ENCODE measurements at regions not wholly inside any gene's neighbourhood (a gene's known extent, or its start where the extent isn't known, plus 50 kb on each side); places are given as distances from the start of the nearest gene placed in this dataset.

DNA sequence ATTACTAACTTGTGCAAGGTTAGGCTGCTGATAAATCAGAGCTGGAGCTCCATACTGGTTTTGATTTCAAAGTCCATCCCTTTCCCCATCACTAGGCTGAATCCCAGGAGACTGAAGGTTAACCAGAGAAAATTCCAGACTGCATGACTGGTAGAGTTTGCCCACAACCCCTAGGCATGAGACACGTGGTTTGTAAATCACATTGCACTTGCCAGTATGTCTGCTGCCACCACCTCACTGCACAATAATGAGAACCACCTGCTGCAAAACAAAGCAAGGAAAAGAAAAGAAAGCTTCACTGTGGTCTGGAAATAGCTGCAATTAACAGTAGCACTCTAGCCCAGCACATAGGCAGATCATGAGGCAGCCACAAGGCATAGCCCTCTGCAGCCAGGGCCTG, 67.6 kb upstream of the NTM start:
- ChIA-PET CTCF (no interaction called here), POLR2A (no interaction called here)
- Mint-ChIP-seq H3K36me3 (ENCODE audit: insufficient read depth, unreplicated experiment) (no peaks in the 10 kb centered on the region), H3K27me3 (ENCODE audit: insufficient read depth, unreplicated experiment) (no peaks in the 10 kb centered on the region), H3K4me1 (ENCODE audit: insufficient read depth, unreplicated experiment) (no peaks in the 10 kb centered on the region), H3K4me3 (ENCODE audit: unreplicated experiment) (no peak overlapping the region), H3K27ac (ENCODE audit: low read depth, unreplicated experiment) (no peak overlapping the region), H3K9me3 (ENCODE audit: unreplicated experiment) (peaks cover 39% of the 10 kb centered on the region)
- BruUV-seq (replicated peaks), result no TSS peak
- DNase-seq (ENCODE audit: unreplicated experiment), result no peak
- intact Hi-C loops (cut with micrococcal nuclease), result no loop called here
- TF ChIP-seq, protein P1, sequence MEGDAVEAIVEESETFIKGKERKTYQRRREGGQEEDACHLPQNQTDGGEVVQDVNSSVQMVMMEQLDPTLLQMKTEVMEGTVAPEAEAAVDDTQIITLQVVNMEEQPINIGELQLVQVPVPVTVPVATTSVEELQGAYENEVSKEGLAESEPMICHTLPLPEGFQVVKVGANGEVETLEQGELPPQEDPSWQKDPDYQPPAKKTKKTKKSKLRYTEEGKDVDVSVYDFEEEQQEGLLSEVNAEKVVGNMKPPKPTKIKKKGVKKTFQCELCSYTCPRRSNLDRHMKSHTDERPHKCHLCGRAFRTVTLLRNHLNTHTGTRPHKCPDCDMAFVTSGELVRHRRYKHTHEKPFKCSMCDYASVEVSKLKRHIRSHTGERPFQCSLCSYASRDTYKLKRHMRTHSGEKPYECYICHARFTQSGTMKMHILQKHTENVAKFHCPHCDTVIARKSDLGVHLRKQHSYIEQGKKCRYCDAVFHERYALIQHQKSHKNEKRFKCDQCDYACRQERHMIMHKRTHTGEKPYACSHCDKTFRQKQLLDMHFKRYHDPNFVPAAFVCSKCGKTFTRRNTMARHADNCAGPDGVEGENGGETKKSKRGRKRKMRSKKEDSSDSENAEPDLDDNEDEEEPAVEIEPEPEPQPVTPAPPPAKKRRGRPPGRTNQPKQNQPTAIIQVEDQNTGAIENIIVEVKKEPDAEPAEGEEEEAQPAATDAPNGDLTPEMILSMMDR (IDR thresholded peaks at IDR 0.05; ENCODE audit: unreplicated experiment), result no peak

DNA sequence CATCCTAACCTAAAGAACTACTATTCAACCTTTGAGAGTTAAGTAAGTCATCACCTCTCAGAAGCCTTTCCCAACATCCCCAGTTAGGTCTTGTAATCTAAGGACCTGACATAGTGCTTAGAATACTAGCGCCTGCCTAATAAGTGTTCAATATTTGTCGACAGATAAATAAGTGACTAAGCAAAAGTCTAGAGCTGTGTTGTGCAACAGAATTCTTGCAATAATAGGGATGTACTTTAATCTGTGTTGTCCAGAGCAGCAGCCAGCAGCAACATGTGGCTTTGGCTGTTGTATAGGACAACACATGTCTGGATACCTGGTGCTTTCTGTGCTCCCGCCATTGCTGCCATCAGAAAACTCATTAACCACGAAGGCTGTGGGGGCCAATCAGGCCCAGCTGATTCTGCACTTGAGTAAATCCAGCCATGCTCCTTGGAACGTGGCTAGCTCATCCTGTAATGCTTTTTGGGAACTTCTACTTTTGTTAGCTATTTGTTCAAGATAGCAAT, 66.8 kb upstream of the NTM start:
- ChIA-PET CTCF (no interaction called here), POLR2A (no interaction called here)
- intact Hi-C loops (cut with micrococcal nuclease), result no loop called here
- Mint-ChIP-seq H3K27me3 (ENCODE audit: insufficient read depth, unreplicated experiment) (no peaks in the 10 kb centered on the region), H3K27ac (ENCODE audit: low read depth, unreplicated experiment) (no peak overlapping the region), H3K4me1 (ENCODE audit: insufficient read depth, unreplicated experiment) (no peaks in the 10 kb centered on the region), H3K4me3 (ENCODE audit: unreplicated experiment) (no peak overlapping the region), H3K36me3 (ENCODE audit: insufficient read depth, unreplicated experiment) (no peaks in the 10 kb centered on the region), H3K9me3 (ENCODE audit: unreplicated experiment) (peaks cover 39% of the 10 kb centered on the region)
- BruUV-seq (replicated peaks), result no TSS peak
- no peak for DNase-seq (ENCODE audit: unreplicated experiment)
- TF ChIP-seq, protein P1 (IDR thresholded peaks at IDR 0.05; ENCODE audit: unreplicated experiment), result no peak

DNA sequence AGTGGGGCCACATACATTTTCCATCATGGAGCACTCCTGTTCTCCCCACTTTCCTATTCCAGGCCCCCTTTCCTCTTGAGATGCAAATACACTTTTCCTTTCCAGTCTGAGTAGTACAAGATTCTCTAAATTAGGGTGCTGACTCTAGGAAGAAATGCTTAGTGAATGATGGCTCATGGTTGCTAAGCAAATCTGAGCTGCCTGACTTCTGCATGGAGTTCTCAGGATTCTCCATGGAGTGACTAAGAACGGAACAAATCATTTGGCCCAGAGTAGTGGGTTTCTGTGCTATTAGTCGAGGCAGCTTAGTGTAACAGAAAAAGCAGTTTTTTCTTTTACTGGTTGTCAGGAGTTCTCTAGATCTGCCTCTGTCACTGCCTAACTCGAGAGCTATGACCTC, 65.4 kb upstream of the NTM start:
- no peak for DNase-seq (ENCODE audit: unreplicated experiment)
- ChIA-PET POLR2A (no interaction called here), CTCF (no interaction called here)
- no TSS peak for BruUV-seq (replicated peaks)
- intact Hi-C loops (cut with micrococcal nuclease), result no loop called here
- TF ChIP-seq, protein P1 (IDR thresholded peaks at IDR 0.05; ENCODE audit: unreplicated experiment), result no peak
- no peak overlapping the region for H3K4me3 Mint-ChIP-seq (ENCODE audit: unreplicated experiment)
- H3K36me3 Mint-ChIP-seq (ENCODE audit: insufficient read depth, unreplicated experiment), result no peaks in the 10 kb centered on the region
- H3K27me3 Mint-ChIP-seq (ENCODE audit: insufficient read depth, unreplicated experiment), result no peaks in the 10 kb centered on the region
- H3K9me3 Mint-ChIP-seq (ENCODE audit: unreplicated experiment), result peaks cover 32% of the 10 kb centered on the region
- no peak overlapping the region for H3K27ac Mint-ChIP-seq (ENCODE audit: low read depth, unreplicated experiment)
- no peaks in the 10 kb centered on the region for H3K4me1 Mint-ChIP-seq (ENCODE audit: insufficient read depth, unreplicated experiment)

DNA sequence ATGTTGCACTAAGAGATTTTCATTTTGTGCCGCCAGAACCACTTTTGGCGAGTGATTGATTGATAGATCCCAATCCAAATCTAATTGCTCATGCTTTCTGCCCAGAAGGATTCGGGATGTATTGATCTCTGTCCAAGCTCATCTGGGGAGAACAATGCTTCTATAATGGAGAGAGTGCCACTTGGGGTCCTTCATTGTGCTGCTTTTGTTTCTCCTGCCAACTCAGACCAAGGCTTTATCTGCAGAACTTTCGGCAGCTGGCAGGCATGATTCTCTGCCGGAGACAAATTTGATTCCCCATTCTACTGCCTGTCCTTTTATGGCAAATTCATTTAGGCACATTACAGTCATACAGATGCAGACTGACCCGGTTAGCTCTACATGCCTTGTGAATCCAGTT, 62.9 kb upstream of the NTM start:
- BruUV-seq (replicated peaks), result no TSS peak
- no peak overlapping the region for H3K4me3 Mint-ChIP-seq (ENCODE audit: unreplicated experiment)
- H3K27me3 Mint-ChIP-seq (ENCODE audit: insufficient read depth, unreplicated experiment), result no peaks in the 10 kb centered on the region
- ChIA-PET CTCF (interaction anchor here (0.6 kb wide), 1 partner anchor 13 kb away, joined by 3 read pairs; no protein-coding TSS in a partner anchor), POLR2A (no interaction called here)
- H3K36me3 Mint-ChIP-seq (ENCODE audit: insufficient read depth, unreplicated experiment), result no peaks in the 10 kb centered on the region
- TF ChIP-seq, protein P1 (IDR thresholded peaks at IDR 0.05; ENCODE audit: unreplicated experiment), result no peak
- intact Hi-C loops (cut with micrococcal nuclease), result no loop called here
- no peak for DNase-seq (ENCODE audit: unreplicated experiment)
- H3K9me3 Mint-ChIP-seq (ENCODE audit: unreplicated experiment), result peaks cover 23% of the 10 kb centered on the region
- H3K27ac Mint-ChIP-seq (ENCODE audit: low read depth, unreplicated experiment), result no peak overlapping the region
- H3K4me1 Mint-ChIP-seq (ENCODE audit: insufficient read depth, unreplicated experiment), result no peaks in the 10 kb centered on the region

All from MCF 10A (cell line).